AG04450 (cell line): ENCODE measurements at regions not wholly inside any gene's neighbourhood (a gene's known extent, or its start where the extent isn't known, plus 50 kb on each side); places are given as distances from the start of the nearest gene placed in this dataset.

Source experiments
- CTCF ChIA-PET: fragments of 300-600, 350-600 bp; formaldehyde crosslinking; extraction: SDS; loops from one replicate; lab custom pipeline; 2022; ENCODE audit warnings: antibody characterized with exemption, inconsistent platforms; lab: Charles Lee
- POLR2A ChIA-PET: fragments of 350-600 bp; formaldehyde crosslinking; extraction: SDS; loops from one replicate; lab custom pipeline; 2021; ENCODE audit warnings: antibody characterized with exemption, inconsistent platforms; lab: Yijun Ruan, JAX
- DNase-seq: peaks from one replicate; pipeline ENCODE4 v3.0.0-alpha.2; 2011; ENCODE audit warnings: low read depth, low spot score
- H3K27ac ChIP-seq: one replicate; pipeline ENCODE4 v1.5.1; 2012; ENCODE audit warnings: low read depth, low read length, control low read depth
- H3K27me3 ChIP-seq: one replicate; pipeline ENCODE4 v1.6.0; 2012; ENCODE audit warnings: low read length; ENCODE audit not compliant: control insufficient read depth, insufficient read depth
- H3K4me3 ChIP-seq: 2 replicates; pipeline ENCODE4 v1.5.1; 2011; ENCODE audit warnings: mild to moderate bottlenecking, low read depth, low read length, control low read depth
- H3K9me3 ChIP-seq: 2 replicates; pipeline ENCODE4 v1.5.1; 2012; ENCODE audit warnings: low read length; ENCODE audit not compliant: control insufficient read depth, insufficient read depth
- CTCF ChIP-seq: IDR thresholded peaks from 2 replicates; pipeline ENCODE4 v1.5.1; 2011; ENCODE audit warnings: low read depth, low read length, control low read depth, inconsistent platforms

- ChIA-PET POLR2A (no interaction called here), CTCF (no interaction called here)
- TF ChIP-seq CTCF: no peak
- H3K9me3 ChIP-seq: no peaks in the 10 kb centered on the region
- H3K4me3 ChIP-seq: no peak overlapping the region
- no peak overlapping the region for H3K27ac ChIP-seq
- no peaks in the 10 kb centered on the region for H3K27me3 ChIP-seq
- no peak for DNase-seq
These were observed 103.1 kb upstream of the KAZN start for GRCh38 chr1:14495381-14495780.

GRCh38 chr1:14495996-14496395 is 102.5 kb upstream of the KAZN start:
- Histone ChIP-seq H3K4me3 (no peak overlapping the region), H3K9me3 (no peaks in the 10 kb centered on the region), H3K27me3 (no peaks in the 10 kb centered on the region), H3K27ac (no peak overlapping the region)
- DNase-seq: no peak
- ChIA-PET CTCF (no interaction called here), POLR2A (no interaction called here)
- TF ChIP-seq CTCF: no peak

- POLR2A ChIA-PET: no interaction called here
- CTCF ChIA-PET: no interaction called here
- DNase-seq: no peak
- Histone ChIP-seq H3K9me3 (no peaks in the 10 kb centered on the region), H3K4me3 (no peak overlapping the region), H3K27me3 (no peaks in the 10 kb centered on the region), H3K27ac (no peak overlapping the region)
- TF ChIP-seq CTCF: no peak
These were observed 99.6 kb upstream of the KAZN start for GRCh38 chr1:14498839-14499238.

- DNase-seq: no peak
- ChIA-PET CTCF (no interaction called here), POLR2A (no interaction called here)
- no peaks in the 10 kb centered on the region for H3K9me3 ChIP-seq
- H3K27ac ChIP-seq: no peak overlapping the region
- no peaks in the 10 kb centered on the region for H3K27me3 ChIP-seq
- H3K4me3 ChIP-seq: no peak overlapping the region
- no peak for TF ChIP-seq CTCF
These were observed 99.0 kb upstream of the KAZN start for GRCh38 chr1:14499312-14500040.

GRCh38 chr1:14500041-14500440 is 98.4 kb upstream of the KAZN start:
- ChIA-PET CTCF (no interaction called here), POLR2A (no interaction called here)
- no peak overlapping the region for H3K4me3 ChIP-seq
- no peaks in the 10 kb centered on the region for H3K9me3 ChIP-seq
- H3K27me3 ChIP-seq: no peaks in the 10 kb centered on the region
- no peak overlapping the region for H3K27ac ChIP-seq
- no peak for DNase-seq
- TF ChIP-seq CTCF: no peak
